ENCODE measurements at regions not wholly inside any gene's neighbourhood (a gene's known extent, or its start where the extent isn't known, plus 50 kb on each side); places are given as distances from the start of the nearest gene placed in this dataset.

DNA sequence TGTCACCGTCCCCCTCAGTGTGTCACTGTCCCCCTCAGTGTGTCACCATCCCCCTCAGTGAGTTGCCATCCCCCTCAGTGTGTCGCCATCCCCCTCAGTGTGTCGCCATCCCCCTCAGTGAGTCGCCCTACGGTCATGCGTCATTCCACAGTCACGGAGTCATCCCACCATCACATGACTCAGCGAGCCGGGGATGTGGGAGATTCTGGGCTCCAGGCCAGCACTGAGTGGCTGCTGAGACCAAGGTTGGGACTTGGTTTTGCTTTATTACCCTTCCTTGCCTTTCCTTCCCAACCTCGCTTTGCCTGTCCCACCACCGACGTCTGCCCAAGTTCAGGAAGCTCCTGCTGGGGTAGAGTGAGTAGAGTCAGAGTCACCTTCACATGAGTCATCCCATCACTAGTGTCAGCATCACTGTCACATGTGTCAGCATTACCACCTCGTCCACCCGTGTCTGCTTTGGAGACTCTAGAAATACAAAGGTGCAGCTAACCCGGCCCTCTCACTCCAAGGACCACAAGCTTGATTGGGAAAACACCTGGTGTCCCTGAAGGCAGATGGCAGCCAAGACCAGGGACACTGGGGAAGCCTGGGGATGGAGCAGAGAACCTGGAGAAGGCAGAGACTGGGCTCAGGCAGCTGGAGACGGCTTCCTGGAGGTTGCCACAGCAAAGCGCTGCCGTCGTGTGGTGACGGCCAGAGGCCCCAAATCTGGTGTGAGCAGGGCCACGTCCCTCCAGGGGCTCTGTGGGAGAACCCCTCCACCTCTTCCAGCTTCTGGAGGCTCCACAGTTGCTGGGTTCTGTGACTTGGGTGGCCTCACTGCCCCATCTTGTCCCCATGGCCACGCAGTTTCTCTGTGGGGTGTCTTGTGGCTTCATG is 485.2 kb upstream of the SALL3 start:
- H3K4me1 ChIP-seq, result no peaks in the 10 kb centered on the region
- H3K4me3 ChIP-seq, result no peak overlapping the region
- no peak for ATAC-seq
- no peaks in the 10 kb centered on the region for H3K9me3 ChIP-seq
- H3K27me3 ChIP-seq (ENCODE audit: low read depth), result no peaks in the 10 kb centered on the region
- no peak for DNase-seq
- intact Hi-C loops (cut with DNase I), result no loop called here
- no peak overlapping the region for H3K27ac ChIP-seq
- no peaks in the 10 kb centered on the region for H3K36me3 ChIP-seq
- TF ChIP-seq, protein P1, sequence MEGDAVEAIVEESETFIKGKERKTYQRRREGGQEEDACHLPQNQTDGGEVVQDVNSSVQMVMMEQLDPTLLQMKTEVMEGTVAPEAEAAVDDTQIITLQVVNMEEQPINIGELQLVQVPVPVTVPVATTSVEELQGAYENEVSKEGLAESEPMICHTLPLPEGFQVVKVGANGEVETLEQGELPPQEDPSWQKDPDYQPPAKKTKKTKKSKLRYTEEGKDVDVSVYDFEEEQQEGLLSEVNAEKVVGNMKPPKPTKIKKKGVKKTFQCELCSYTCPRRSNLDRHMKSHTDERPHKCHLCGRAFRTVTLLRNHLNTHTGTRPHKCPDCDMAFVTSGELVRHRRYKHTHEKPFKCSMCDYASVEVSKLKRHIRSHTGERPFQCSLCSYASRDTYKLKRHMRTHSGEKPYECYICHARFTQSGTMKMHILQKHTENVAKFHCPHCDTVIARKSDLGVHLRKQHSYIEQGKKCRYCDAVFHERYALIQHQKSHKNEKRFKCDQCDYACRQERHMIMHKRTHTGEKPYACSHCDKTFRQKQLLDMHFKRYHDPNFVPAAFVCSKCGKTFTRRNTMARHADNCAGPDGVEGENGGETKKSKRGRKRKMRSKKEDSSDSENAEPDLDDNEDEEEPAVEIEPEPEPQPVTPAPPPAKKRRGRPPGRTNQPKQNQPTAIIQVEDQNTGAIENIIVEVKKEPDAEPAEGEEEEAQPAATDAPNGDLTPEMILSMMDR (IDR thresholded peaks at IDR 0.05), result no peak

DNA sequence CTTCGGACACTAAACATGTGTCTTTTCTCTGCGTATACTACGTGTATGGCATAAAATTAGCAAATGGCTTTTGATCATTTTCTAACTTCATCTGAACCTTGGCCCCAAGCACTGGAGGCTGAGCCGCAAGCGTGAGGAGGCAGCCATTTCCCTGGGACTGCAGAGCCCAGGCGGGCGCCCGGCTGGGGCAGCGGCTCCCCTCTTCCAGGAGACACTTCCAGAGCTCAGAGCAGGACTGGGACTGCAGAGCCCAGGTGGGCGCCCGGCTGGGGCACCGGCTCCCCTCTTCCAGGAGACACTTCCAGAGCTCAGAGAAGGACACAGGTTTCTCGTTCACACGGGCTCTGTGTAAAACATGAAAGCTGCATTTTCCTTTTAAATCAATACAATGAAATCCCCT is 484.1 kb upstream of the SALL3 start:
- no peak for ATAC-seq
- intact Hi-C loops (cut with DNase I), result no loop called here
- no peaks in the 10 kb centered on the region for H3K9me3 ChIP-seq

DNA sequence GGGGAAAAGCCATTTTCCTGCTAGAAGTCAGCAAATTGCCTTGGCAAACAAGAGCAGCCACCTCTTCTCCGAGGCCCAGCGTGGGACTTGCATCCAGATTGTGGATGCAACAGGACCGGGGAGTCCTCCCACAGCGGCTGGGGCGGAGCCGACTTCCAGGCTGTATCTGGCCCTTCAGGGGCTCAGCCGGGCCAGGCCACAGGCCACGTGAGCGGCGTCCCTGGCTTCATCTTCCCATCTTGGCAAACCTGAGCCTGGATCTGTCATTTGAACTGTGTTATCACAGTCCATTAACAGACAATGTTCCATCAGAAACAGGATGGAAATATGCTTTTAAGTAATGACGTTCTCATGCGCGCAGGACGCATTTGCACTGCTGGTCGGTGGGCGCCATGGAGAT is 483.5 kb upstream of the SALL3 start:
- no peak overlapping the region for H3K27ac ChIP-seq
- intact Hi-C loops (cut with DNase I), result no loop called here
- no peaks in the 10 kb centered on the region for H3K9me3 ChIP-seq
- no peak for DNase-seq
- no peaks in the 10 kb centered on the region for H3K27me3 ChIP-seq (ENCODE audit: low read depth)
- no peaks in the 10 kb centered on the region for H3K4me1 ChIP-seq
- H3K4me3 ChIP-seq, result no peak overlapping the region
- ATAC-seq, result peak; percentile 33 to 59
- H3K36me3 ChIP-seq, result no peaks in the 10 kb centered on the region
- TF ChIP-seq, protein P1 (IDR thresholded peaks at IDR 0.05), result no peak

More for the DNA sequence above, 484.1 kb upstream of the SALL3 start:
- DNase-seq, result no peak
- no peaks in the 10 kb centered on the region for H3K36me3 ChIP-seq
- no peak overlapping the region for H3K4me3 ChIP-seq
- H3K27ac ChIP-seq, result no peak overlapping the region
- H3K4me1 ChIP-seq, result no peaks in the 10 kb centered on the region
- no peaks in the 10 kb centered on the region for H3K27me3 ChIP-seq (ENCODE audit: low read depth)
- TF ChIP-seq, protein P1 (IDR thresholded peaks at IDR 0.05), result no peak

DNA sequence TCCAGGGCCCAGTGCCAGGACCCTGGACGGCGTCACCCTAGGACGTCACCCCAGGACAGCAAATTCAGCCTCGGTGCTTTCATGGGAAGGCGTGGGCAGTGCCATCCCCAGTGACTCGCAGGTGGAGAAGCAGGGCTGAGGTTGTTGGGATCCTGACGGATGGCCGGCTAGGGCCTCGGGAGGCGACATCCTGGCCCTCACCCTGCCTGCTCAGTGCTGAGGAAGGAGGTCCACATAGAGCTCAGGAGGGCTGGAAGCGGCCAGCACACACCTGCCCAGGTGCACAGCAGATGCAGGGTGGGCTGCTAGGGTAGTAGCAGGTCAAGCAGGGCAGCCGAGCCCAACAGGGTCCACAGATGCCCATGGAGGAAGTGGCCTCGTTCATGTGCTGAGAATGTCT is 482.0 kb upstream of the SALL3 start:
- Histone ChIP-seq H3K27ac (no peak overlapping the region), H3K4me1 (no peaks in the 10 kb centered on the region), H3K27me3 (ENCODE audit: low read depth) (no peaks in the 10 kb centered on the region), H3K36me3 (no peaks in the 10 kb centered on the region), H3K4me3 (no peak overlapping the region), H3K9me3 (no peaks in the 10 kb centered on the region)
- TF ChIP-seq, protein P1 (IDR thresholded peaks at IDR 0.05), result no peak
- ATAC-seq, result no peak
- no peak for DNase-seq
- intact Hi-C loops (cut with DNase I), result no loop called here

DNA sequence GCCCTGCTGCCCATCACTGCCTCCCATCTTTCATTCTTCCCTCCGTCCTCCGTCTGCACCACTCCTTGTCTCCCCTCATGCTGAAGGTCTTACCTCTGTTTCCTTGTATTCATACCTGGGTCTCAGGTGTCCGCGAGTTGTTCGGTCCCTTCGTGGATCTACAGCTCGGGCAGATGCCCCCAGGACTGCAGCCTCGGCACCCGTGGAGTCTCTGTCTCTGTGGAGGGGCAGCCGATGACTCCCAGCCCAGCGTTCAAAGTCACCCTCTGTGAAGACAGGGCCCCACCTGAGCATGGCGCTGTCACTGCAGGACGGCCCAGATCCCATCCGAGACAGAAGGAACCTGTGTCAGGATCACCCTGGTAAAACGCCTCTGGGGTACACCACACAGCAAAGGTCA is 480.0 kb upstream of the SALL3 start:
- H3K4me3 ChIP-seq, result no peak overlapping the region
- no peaks in the 10 kb centered on the region for H3K9me3 ChIP-seq
- no peak for DNase-seq
- no peak overlapping the region for H3K27ac ChIP-seq
- ATAC-seq, result no peak
- intact Hi-C loops (cut with DNase I), result no loop called here
- H3K27me3 ChIP-seq (ENCODE audit: low read depth), result no peaks in the 10 kb centered on the region
- no peaks in the 10 kb centered on the region for H3K36me3 ChIP-seq
- TF ChIP-seq, protein P1 (IDR thresholded peaks at IDR 0.05), result no peak
- H3K4me1 ChIP-seq, result no peaks in the 10 kb centered on the region

Measured in lower lobe of right lung (tissue), 2 donors.